Stimulated activated CD4-positive, alpha-beta T cell treated with anti-CD3 and anti-CD28 coated beads, Interleukin-2, amount 100 ng/mL, for 48 hours (primary cell): ENCODE measurements at regions not wholly inside any gene's neighbourhood (a gene's known extent, or its start where the extent isn't known, plus 50 kb on each side); places are given as distances from the start of the nearest gene placed in this dataset.
A peak's percentile ranks its signal among the peaks of the same experiment; 100 is the strongest.
"Not testable (repeated sequence)": the region's sequence is repeated elsewhere in the genome, so short reads cannot be mapped to it uniquely, and the experiment has no call there.

Source experiments
- DNase-seq, 2 donors: peaks; one replicate each; pipeline ENCODE4 v3.0.0-alpha.2; 2020

DNA sequence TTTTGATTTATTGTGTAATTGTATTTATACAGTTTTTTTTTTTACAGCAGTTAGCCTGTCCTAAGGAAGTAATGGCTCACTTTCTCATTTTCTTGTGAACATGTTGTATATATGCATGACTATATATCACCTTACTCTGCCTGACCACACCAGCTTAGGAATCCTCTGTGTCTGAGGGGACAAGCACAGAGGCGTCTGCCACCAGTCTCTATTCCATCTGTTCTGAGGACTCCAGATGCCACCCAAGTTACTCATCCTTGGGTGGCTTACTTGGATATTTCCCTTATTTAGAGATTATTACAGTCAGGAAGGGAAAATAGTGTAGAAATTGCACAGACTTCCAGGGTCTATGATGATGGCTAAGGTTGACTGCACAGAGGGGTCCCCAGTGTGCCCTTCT, 256.3 kb upstream of the C9orf72 start:
- no peak for DNase-seq

DNA sequence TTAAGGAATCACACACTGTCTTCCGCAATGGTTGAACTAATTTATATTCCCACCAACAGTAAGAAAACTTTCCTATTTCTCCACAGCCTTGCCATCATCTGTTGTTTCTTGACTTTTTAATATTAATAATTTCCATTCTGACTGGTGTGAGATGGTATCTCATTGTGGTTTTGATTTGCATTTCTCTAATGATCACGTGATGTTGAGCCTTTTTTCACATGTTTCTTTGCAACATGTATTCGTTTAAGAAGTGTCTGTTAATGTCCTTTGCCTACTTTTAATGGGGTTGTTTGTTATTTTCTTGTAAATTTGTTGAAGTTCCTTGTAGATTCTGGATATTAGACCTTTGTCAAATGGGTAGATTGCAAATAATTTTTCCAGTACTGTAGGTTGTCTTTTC, 258.8 kb upstream of the C9orf72 start:
- not testable (repeated sequence) for DNase-seq

DNA sequence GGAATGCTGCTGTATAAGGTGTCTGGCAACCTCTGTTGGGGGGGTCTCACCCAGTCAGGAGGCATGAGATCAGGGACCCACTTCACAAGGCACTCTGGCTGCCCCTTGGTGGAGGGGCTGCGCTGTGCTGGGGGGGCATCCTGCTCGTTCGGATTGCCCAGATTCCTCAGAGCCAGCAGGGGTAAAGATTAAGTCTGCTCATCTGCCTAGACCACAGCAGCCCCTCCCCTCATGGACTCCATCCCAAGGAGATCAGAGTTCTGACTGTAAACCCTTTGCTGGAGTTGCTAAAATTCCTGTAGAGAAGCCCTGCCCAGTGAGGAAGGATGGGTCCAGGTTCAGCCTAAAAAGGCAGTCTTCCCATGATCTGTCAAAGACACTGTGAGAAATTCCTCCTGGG, 262.0 kb upstream of the C9orf72 start:
- DNase-seq = no peak

DNA sequence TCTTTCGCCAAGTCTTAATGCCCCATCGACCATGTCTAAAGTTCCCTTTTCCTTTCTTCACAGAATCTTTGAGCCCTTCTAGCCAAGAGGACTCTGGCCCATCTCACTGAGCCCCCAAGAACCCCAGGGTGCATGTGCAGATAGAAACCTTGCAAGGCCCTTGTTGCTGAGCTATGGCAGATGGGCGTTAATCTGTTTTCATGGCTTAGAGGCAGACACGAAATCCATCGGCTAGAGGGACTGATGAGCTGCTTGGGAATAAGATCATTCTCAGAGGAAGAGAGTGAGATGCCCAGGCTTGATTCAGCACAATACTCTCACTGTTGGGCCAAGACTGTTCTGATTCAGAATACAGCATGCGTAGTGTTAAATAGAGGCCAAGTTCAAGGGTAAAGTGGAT, 262.5 kb upstream of the C9orf72 start:
- DNase-seq = no peak

DNA sequence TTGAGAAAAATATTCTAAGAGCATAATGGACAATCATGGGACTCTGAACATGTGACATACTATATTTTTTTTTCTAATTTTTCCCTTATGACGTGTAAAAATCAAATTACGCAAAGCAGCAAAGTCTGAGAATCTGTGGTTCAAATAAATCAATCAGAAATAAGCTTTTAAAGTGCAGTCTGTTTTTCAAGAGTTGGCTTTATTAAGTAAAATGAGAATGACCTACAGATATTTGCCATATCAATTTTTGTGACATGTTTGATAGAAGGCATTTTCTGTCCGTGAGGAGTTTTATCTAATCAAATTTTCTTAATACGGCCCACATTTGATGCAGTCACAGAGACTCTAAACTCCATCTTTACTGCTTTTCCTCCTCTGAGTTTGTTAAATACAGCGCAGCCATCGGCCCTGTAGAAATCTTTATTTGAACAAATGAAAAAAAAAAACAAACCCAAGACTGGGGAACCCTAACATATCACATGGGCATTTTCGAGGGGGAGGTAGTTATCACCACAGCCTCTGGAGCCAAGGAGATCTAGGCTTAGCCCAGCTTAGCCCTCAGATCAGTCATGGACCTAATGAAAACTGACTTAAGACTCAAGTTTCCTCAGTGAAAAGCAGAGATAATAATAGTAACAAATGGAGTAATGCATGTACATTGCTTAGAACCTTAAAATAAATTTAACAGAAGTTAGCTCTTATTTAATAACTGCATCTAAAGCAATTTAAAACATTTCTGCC, 263.6 kb upstream of the C9orf72 start:
- no peak for DNase-seq

DNA sequence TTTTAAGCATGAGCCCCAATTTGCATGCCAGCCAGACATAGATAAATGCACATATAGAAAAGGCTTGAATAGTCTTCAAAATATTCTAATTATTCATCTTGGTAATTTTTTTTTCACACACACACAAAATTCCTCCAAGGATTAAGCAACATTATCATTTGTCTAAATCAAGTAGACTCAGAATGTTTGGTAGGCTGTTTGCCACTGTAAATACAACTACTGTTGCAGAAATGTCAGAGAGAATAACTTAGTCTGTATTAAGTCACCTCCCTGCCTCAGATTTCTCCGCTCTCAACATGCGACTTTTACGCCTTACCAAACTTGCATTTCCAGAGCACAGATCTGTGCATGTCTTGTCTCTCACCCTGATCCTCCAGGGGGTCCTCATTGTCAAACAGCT, 265.6 kb upstream of the C9orf72 start:
- no peak for DNase-seq

DNA sequence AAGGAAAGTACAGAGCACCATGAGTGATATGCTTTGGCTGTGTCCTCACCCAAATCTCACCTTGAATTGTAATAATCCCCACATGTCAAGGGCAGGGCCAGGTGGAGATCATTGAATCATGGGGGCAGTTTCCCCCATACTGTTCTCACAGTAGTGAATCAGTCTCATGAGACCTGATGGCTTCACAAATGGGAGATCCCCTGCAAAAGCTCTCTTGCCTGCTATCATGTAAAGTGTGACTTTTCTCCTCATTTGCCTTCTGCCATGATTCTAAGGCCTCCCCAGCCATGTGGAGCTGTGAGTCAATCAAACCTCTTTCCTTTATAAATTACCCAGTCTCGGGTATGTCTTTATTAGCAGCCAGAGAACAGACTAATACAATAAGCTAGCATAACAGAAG, 266.5 kb upstream of the C9orf72 start:
- DNase-seq = not testable (repeated sequence)

DNA sequence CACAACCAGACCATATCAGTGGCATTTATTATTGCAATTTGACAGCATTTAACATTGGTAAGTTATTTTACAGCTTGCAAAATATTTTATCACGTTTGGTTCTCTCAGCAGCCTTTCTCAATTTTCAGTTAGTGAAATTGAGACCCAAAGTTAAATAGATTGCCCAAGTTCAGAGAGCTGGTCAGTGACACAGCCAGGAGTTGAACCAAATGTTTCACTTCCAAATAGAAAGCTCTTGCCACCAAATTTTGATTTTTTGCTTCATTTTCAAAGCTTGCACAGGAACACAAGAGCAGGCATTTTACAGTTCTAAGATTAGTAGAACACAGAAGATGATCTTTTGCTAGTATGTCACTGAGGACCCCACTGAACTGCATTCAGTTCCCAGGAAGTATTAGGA, 271.5 kb upstream of the C9orf72 start:
- no peak for DNase-seq

DNA sequence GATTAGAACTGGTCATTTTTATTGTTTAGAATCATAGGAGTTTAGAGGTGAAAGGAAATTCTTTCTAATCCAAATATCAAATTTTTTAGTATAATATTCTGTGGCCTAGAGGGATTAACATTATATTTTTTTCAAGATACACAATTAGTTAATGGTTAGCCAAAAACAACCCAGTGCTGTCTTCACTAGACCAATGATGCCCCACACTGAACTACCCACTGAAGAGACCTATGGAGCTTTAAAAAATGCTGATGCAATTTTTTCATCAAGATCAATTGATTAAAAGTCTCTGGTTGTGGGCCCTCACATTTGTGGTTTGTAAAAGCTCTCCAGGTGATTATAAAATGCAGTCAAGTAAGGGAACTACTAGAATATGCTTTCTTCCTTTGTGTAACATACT, 274.1 kb upstream of the C9orf72 start:
- DNase-seq = no peak

DNA sequence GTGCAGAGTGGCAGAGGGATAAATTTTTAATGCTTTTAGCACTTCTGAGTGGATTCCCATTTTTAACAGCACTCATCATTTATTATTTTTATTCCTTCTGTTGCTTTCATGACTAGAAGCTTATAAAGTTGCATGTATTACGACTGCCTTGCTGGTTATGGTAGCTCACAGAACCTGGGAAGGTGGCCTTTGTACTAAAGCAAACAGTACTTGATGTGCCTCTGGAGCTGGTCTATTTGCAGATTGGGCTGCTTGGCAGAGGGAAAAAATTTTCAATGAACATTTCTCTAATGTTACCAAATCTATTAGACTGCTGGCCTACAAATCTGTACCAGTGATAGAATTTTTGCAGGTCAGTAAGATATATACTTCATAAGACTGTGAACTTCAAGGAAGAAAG, 274.5 kb upstream of the C9orf72 start:
- no peak for DNase-seq

DNA sequence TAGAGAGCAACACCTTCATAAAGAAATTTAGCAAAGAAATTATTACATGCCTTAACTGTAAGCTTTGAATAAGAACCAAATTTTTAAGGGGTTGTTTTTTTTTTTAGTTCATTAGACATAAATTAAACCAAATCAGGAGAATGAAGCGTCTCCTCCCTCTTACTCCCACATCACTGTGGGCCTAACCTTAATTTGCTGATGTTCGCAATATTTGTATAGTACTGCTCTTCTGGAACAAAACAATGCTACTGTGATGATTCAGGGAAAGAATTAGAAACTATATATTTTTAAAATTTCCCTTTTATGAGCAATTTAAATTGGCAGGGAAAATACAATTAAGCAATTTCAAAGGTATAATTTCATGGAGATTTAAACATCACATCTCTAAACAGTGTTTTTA, 275.0 kb upstream of the C9orf72 start:
- no peak for DNase-seq

DNA sequence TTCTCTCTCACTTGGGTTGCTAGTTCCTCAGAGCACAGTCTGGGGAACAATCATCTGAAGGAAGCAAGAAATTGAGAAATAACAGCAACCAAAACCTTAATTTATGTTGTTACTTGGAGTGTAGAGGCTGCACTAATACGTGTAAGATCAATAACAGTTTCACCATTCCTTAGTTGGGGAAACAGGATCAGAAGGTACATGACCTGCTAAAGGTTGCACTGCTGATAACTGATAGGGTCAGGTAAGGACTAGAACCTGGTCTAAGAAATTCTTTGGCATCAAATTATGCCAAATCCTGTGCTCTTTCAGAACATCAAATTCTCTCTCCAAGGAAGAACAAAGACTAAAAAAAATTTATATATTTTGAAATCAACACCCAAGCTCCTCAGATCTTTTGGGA, 278.6 kb upstream of the C9orf72 start:
- no peak for DNase-seq

DNA sequence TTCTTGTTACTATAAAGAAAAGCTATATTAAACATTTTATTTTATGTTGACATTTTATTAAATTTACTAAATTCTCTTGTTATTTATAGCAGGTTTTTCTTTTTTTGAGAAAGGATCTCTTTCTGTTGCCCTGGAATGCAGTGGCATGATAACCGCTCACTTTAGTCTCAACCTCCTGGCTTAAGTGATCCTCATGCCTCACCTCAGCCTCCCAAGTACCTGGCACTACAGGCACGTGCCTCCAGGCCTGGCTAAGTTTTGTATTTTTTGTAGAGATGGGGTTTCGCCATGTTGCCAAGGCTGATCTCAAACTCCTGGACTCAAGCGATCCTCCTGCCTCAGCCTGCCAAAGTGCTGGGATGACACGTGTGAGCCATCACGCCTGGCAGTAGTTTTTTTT, 280.2 kb upstream of the C9orf72 start:
- DNase-seq = no peak

DNA sequence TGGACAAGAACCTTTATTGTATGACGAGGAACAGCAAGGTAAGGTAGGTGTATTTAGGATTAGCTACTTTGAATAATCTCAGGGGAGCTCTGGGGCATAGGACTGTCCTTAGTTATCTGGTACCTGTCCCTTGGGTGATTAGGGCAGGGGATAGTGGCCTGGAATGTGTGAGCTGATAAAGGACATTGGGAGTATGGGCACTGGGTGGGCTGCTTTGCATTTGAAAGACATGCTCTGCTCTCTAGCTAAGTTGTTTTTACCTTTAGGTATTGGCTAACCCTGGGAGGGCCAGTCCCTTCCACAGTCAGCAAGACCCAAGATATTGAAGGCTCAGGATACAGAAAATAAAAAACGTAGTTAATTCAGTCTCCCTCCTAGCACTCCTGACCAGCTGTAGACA, 282.8 kb upstream of the C9orf72 start:
- DNase-seq = no peak

DNA sequence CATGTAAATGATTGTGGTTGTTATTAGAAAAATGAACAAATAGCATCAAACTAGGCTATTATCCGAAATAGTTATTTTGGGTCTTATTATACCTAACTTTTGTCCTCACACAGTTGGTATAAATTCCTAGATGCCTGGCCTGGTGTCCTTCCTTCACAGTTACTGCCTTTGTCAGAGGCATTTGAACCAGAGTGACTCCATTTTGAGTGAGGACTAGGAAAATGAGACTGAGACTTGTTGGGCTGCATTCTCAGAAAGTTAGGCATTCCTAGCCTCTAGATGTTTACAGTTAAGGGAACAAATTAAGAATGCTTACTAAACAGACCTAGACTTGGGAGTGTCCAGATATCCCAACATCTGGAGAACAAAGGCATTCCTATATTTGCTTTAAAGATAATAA, 283.5 kb upstream of the C9orf72 start:
- no peak for DNase-seq

DNA sequence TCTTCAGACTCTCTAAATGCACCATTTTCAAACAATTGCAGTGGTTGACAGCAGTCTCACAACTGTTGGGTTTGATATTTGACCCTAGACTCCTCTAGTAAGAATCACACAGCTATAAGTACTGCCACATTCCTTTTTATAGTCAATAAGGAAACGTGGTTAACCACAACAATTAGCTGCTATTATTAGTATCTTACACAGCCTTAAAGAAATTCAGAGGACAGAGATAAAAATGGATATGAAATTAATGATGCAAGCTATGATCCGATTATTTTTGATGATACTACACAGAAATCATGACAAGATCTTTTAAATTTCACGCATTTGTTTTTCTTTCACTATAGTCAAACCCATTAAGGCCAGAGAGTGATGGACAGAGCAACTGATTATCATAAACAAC, 288.6 kb upstream of the C9orf72 start:
- no peak for DNase-seq

DNA sequence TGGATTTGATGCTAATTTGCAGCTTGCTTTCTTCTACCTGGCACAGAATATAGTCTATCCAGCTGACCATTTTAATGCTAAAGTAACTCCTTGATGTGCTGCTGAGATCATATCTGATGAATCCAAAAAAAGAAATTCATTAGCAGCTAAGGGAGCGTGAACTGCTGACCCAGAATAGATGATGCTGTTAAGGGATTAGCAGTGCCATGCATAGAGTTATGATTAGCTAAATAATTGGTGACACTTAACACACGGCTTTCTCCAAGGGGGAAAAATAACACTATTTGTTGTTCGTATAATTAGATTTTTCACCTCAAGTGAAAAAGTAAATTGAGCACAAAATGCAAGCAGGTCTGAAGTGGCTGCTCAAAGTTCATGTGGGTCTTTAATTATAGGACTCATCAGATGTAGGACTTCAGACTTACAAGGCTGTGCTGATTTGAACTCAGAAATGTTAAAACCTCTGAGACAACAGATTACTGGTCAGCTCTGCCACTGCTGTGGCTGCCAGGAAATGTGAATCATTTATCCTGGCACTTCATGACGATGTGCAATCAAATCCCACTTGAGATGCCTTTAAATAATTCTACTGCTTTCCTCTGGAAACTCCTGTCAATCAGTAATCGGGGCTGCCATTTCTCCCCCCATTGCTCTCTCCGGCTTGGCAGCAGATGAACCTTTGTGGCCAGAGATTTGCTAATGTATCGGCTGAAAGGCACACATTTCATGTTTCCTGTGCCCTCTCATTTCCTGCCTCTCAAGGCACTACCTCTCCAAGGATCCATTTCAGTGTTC, 291.6 kb upstream of the C9orf72 start:
- DNase-seq = no peak

DNA sequence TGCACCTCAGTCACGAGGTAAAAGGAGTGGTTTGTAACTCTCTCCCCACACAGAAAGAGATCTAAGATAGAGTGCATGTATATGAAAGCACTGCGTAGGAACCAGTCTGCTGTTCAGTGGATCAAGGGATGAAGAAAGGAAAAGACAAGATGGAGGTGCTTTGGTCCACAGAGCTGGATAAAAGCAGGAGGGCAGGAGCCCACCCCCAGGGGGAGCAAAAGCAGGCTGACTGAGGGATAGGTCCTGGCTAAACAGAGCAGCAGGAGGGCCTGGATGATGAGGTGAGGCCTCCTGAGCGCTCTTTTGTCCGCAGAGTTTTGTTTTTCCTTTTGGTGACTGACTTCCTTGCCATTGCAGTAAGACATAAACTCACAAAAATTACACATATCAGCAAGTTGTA, 293.5 kb upstream of the C9orf72 start:
- DNase-seq = no peak

DNA sequence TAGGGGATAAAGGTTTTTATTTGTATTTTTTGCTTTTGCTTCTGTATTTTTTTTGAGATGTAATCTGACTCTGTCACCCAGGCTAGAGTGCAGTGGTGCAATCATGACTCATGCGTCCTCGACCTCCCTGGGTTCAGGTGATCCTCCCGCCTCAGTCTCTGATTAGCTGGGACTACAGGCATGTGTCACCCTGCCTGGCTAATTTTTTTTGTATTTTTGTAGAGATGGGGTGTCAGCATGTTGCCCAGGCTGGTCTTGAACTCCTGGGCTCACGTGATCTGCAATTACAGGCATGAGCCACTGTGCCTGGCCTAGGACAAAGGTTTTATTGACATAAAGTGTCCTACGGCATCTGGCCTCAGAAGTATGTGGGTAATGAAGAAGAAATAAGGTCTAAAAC, 297.1 kb upstream of the C9orf72 start:
- no peak for DNase-seq

DNA sequence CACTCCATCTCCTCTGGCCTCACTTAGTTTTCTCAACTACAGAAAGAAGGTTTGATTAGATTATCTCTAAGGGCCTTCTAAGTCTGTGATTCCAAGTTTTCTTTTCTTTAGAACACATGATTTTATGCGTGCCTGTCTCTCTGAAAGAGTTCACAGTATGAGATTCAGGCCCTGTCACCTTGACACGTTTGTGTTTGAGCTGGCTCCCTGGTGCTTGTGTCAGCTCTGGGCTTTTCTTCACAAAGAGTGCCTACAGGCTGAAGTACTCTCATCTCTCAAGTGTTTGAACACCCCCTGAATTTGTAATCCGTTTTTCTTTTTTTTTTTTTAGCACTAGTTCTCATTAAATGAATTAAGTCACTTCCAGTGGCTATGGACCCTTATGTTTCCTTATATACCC, 306.9 kb upstream of the C9orf72 start:
- no peak for DNase-seq

DNA sequence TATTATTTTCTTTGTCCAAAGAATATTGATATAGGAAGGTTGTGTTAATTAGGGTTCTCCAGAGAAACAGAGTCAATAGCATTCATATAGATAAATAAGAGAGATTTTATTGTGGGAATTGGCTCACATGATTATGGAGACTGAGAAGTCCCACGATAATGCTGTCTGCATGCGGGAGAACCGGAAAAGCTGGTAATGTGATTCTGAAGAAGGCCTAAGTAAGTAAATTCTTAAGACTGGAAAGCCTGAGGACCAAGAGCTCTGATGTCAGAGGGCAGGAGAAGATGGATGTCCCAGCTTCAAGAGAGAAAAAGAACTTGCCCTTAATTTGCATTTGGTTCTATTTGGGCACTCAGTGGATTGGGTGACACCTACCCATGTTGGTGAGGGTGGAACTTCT, 307.4 kb upstream of the C9orf72 start:
- DNase-seq = no peak

DNA sequence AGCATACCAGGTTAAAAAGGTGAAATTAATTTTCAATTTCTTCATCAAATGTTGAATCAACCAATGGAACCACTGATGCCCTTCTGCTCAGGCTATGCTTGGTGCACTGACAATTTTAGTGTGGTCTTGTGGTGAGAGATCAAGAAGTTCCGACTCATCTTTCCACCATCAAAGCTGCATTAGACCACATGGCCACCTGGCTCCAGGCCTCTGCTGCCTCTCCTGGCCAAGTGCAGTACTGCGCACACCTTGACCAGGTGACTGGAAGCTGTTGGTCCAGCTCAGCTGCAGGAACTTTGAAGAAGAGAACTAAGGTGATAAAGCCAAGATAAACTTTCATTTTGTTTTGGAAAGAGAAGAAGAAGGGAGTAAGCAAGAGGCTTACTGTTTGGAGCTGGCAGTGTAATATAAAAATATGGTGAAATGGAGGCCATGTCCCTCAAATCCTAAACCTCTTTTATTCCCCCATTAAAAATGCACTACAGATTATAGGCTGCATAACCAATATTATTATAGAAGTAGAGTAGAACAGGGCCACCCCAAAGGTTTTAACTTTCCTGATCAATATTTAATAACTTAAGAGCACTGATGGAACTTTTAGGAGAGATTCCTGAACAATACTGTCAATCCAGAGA, 315.5 kb upstream of the C9orf72 start:
- DNase-seq = peak; percentile 50 to 55

DNA sequence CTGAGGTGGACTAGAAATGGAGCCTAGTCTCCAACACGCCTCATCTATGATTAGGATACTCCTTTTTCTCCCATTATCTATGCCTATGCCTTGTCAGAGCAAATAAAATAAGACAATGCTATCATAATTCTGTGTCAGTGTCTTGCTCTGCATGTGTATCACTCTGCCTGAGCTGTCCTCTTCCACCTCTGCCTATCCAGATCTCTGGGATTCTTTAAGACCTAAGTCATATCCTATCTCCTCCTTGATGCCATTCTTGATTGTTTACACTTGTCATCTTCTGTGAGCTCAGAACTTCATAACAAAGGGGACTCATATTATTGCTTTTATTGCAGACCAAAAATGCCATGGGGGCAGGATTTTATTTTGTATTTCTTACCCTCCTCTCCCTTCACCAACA, 351.2 kb upstream of the C9orf72 start:
- no peak for DNase-seq

DNA sequence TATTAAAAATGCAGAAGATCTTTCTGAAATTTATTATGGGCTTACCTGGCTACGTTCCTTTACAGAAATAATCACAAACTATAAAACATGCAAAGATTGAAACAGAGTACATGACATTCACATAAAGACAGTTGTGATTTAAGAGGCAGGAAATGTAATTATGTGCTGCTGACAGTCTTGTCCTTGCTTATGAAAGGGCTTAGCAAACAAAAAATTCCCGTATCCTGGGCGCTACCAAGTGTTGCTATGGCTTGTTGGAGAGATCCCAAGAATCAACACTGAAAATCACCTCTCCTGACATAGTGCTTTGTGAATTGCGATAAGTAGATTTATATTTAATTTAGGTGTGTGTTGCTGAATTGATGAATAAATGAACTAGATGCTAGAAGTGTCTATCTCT, 352.5 kb upstream of the C9orf72 start:
- DNase-seq = no peak
